Gastrocnemius medialis (tissue), 4 donors: ENCODE measurements at regions not wholly inside any gene's neighbourhood (a gene's known extent, or its start where the extent isn't known, plus 50 kb on each side); places are given as distances from the start of the nearest gene placed in this dataset.

Source experiments
- ATAC-seq, 2 donors: fragments of 150-250 bp; one replicate each; pipeline ENCODE4 v1.9.1; 2016
- DNase-seq, 2 donors: peaks; one replicate each; pipeline ENCODE4 v3.0.0-alpha.2; 2019
- H3K27ac ChIP-seq, 4 donors: fragments of 200-600 bp; sonication (generic); 1 replicate in 1 of 4; 2 replicates in 3 of 4; pipeline ENCODE4 v1.5.1; 2016 to 2018; ENCODE audit warnings: mild to moderate bottlenecking in 2 of 4, moderate library complexity in 1 of 4
- H3K27me3 ChIP-seq, 3 donors: fragments of 200-600 bp; sonication (generic) in 2 of 3; 1 replicate in 1 of 3; 2 replicates in 2 of 3; pipeline versions ENCODE4 v1.5.1 to v1.6.0; 2016 to 2019; ENCODE audit warnings: mild to moderate bottlenecking in 1 of 3, moderate library complexity in 1 of 3
- H3K36me3 ChIP-seq, 2 donors: fragments of 200-600 bp; sonication (generic) in 1 of 2; one replicate each; pipeline ENCODE4 v1.5.1; 2017 to 2018
- H3K4me1 ChIP-seq, 2 donors: fragments of 200-600 bp; sonication (generic) in 1 of 2; one replicate each; pipeline ENCODE4 v1.5.1; 2016 to 2017; ENCODE audit warnings: mild to moderate bottlenecking in 2 of 2
- H3K4me3 ChIP-seq, 4 donors: fragments of 200-600 bp; sonication (generic) in 3 of 4; 1 replicate in 1 of 4; 2 replicates in 3 of 4; pipeline ENCODE4 v1.5.1; 2016 to 2019; ENCODE audit warnings: mild to moderate bottlenecking in 2 of 4
- H3K9me3 ChIP-seq, 3 donors: fragments of 200-600 bp; sonication (generic) in 2 of 3; 1 replicate in 1 of 3; 2 replicates in 2 of 3; pipeline ENCODE4 v1.5.1; 2016 to 2019
- POLR2A ChIP-seq, 2 donors: fragments of 450-650 bp; IDR thresholded peaks; one replicate each; pipeline ENCODE4 v1.6.1; 2017; ENCODE audit warnings: antibody characterized with exemption in 2 of 2, mild to moderate bottlenecking in 2 of 2, moderate library complexity in 2 of 2
- in situ Hi-C, 4 donors: fragments of 200-750 bp; cut with MboI; loops; one replicate each; pipeline versions ENCODE4 v1.15.0 to v1.8.0; 2017; ENCODE audit warnings: low sequenced_read_pairs in 4 of 4
- intact Hi-C: fragments of 100-400 bp; cut with DNase I; formaldehyde crosslinking; loops from one replicate; pipeline ENCODE4 v1.15.1; 2023; ENCODE audit warnings: low total_unique reads
- TF ChIP-seq, protein P1 (sequence below), 5 experiments: fragments of 450-650 bp in 3 of 5; fragments of 200-600 bp in 2 of 5; sonication (generic) in 2 of 5; IDR thresholded peaks in 4 of 5; conservative IDR thresholded peaks in 1 of 5; 1 replicate in 4 of 5; 2 replicates in 1 of 5; pipeline ENCODE4 v1.5.1; 2016 to 2019; ENCODE audit warnings: antibody characterized with exemption in 5 of 5, mild to moderate bottlenecking in 3 of 5, moderate library complexity in 3 of 5

DNA sequence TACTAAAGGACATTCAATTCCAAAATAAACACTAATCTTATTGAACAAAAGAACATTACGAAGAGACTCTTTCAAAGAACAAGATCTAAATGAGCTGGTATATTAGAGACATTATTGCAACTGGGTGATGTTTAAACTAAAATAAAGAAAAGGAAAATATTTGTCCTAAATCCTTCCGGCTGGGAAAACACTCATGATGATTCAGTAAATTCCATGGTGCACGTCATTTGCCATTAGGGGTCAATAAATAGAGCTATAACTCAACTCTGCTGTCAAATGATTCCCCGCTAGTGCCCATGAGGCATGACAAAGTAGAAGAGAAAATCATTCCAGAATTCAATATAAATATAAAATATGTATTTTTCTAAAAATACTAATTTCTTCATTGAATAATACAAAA lies 565.5 kb upstream of the TUSC1 start:
- intact Hi-C loops: no loop called here

DNA sequence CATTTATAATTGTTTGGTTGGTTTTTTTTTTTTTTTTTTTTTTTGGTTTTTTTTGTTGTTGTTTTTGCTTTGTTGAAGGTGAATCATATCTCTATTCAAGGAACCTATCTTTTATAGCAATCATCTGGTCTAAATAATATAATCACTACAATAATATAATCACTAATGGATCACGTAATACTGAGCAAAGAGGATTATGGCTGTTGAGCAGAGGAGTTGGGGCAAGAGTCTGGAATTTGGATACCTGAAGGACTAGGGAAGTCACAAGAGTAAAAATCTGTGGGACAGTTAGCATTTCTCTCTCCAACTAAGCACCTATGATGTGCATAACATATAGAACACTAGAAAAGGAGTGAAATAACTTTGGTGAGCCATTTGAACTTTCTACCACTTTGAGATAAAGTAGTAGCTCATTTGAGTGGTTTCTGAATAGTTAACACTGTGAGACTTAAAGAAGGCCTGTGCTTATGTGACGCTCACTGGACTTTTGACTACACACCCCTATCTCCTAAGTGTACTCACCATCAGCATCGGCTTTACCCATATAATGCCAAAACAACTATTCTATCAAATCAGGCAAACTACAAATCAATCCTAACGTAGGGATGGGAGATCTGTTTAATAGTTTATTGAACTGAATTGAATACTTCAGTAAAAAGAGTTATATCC lies 564.9 kb upstream of the TUSC1 start:
- TF ChIP-seq, protein P1, sequence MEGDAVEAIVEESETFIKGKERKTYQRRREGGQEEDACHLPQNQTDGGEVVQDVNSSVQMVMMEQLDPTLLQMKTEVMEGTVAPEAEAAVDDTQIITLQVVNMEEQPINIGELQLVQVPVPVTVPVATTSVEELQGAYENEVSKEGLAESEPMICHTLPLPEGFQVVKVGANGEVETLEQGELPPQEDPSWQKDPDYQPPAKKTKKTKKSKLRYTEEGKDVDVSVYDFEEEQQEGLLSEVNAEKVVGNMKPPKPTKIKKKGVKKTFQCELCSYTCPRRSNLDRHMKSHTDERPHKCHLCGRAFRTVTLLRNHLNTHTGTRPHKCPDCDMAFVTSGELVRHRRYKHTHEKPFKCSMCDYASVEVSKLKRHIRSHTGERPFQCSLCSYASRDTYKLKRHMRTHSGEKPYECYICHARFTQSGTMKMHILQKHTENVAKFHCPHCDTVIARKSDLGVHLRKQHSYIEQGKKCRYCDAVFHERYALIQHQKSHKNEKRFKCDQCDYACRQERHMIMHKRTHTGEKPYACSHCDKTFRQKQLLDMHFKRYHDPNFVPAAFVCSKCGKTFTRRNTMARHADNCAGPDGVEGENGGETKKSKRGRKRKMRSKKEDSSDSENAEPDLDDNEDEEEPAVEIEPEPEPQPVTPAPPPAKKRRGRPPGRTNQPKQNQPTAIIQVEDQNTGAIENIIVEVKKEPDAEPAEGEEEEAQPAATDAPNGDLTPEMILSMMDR (IDR thresholded peaks at IDR 0.05 in 4 of 5, conservative IDR thresholded peaks at IDR 0.05 in 1 of 5): no peak
- TF ChIP-seq POLR2A (IDR thresholded peaks at IDR 0.05): no peak
- Histone ChIP-seq H3K4me1 (no peaks in the 10 kb centered on the region), H3K4me3 (no peak overlapping the region), H3K9me3 (no peaks in the 10 kb centered on the region), H3K36me3 (no peaks in the 10 kb centered on the region), H3K27ac (no peak overlapping the region), H3K27me3 (no peaks in the 10 kb centered on the region)
- ATAC-seq (no peak), DNase-seq (no peak)
- intact Hi-C loops: no loop called here
- in situ Hi-C loops: loop anchor here in 1 of 4 donors (25.0 kb wide), 1 partner anchor 106 kb away; no protein-coding TSS in a partner anchor

More for the DNA sequence above, 565.5 kb upstream of the TUSC1 start:
- Histone ChIP-seq H3K9me3 (no peaks in the 10 kb centered on the region), H3K36me3 (no peaks in the 10 kb centered on the region), H3K4me3 (no peak overlapping the region), H3K27ac (no peak overlapping the region), H3K27me3 (no peaks in the 10 kb centered on the region), H3K4me1 (no peaks in the 10 kb centered on the region)
- no peak for TF ChIP-seq POLR2A (IDR thresholded peaks at IDR 0.05)
- DNase-seq: no peak
- in situ Hi-C loops: loop anchor here in 1 of 4 donors (25.0 kb wide), 1 partner anchor 106 kb away; no protein-coding TSS in a partner anchor
- ATAC-seq: no peak

DNA sequence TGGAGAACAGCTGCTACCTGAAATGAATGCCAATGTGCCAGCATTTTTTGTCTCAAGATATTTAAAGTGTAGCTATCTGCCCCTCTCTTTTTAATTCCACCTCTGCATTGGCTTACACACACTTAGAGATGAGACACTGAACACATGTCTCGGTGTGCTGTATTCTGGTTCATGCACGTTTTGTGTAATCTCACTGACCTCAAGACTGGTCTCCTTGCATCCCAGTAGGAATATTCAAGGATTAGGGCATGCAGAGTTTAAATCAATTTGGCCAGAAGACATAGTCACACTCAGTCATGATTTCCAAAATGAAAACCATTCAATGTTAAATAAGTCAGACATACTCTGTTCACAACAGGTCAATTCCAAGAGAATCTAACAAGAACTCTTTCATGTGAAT lies 561.8 kb upstream of the TUSC1 start:
- no peak for ATAC-seq
- no peak for TF ChIP-seq POLR2A (IDR thresholded peaks at IDR 0.05)
- TF ChIP-seq, protein P1 (IDR thresholded peaks at IDR 0.05 in 4 of 5, conservative IDR thresholded peaks at IDR 0.05 in 1 of 5): no peak
- H3K36me3 ChIP-seq: no peaks in the 10 kb centered on the region
- no peak overlapping the region for H3K27ac ChIP-seq
- H3K4me1 ChIP-seq: no peaks in the 10 kb centered on the region
- no peak for DNase-seq
- no peaks in the 10 kb centered on the region for H3K9me3 ChIP-seq
- no peaks in the 10 kb centered on the region for H3K27me3 ChIP-seq
- in situ Hi-C loops (loop anchor here in 1 of 4 donors (25.0 kb wide), 1 partner anchor 103 kb away; no protein-coding TSS in a partner anchor), intact Hi-C loops (no loop called here)
- no peak overlapping the region for H3K4me3 ChIP-seq

DNA sequence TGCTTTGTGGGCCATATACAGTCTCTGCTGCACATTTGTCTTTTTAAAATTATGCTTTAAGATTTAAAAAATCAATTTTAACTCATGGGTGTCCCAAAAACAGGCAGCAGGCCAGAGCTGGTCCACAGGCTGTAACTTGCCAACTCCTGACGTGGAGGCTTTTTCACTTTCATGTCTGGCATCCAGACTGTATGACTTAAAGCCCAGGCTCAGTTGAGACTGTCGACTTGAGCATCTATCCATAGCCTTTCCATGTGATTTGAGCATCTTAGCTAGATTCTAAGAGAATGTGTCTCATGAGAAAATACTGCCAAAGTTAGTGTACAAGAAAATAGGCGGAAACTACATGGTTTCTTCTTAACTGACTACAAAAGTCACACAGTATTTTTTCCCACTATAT lies 559.0 kb upstream of the TUSC1 start:
- in situ Hi-C loops (loop anchor here in 1 of 4 donors (25.0 kb wide), 1 partner anchor 100 kb away; no protein-coding TSS in a partner anchor), intact Hi-C loops (no loop called here)
- no peaks in the 10 kb centered on the region for H3K36me3 ChIP-seq
- no peaks in the 10 kb centered on the region for H3K4me1 ChIP-seq
- H3K9me3 ChIP-seq: no peaks in the 10 kb centered on the region
- H3K27ac ChIP-seq: no peak overlapping the region
- no peaks in the 10 kb centered on the region for H3K27me3 ChIP-seq
- DNase-seq: no peak
- no peak for TF ChIP-seq POLR2A (IDR thresholded peaks at IDR 0.05)
- TF ChIP-seq, protein P1 (IDR thresholded peaks at IDR 0.05 in 4 of 5, conservative IDR thresholded peaks at IDR 0.05 in 1 of 5): no peak
- H3K4me3 ChIP-seq: no peak overlapping the region
- no peak for ATAC-seq

DNA sequence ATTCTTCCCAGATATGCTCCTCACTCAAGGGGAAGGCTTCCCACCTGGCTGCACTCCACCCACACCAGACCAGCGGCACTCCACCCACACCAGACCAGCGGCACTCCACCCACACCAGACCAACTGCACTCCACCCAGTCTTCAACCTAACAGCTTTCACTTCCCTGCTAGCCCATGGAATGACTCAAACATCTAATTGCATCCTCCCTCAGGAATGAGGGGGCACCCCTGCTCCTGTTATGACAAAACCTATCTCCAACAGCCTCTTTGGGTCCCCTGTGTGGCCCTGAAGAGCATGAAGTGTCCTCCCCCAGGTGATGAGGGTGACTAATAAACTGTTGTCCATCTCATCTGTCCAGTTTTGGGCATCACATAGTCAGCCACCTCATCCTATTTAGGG lies 556.6 kb upstream of the TUSC1 start:
- H3K4me3 ChIP-seq: no peak overlapping the region
- TF ChIP-seq, protein P1 (IDR thresholded peaks at IDR 0.05 in 4 of 5, conservative IDR thresholded peaks at IDR 0.05 in 1 of 5): no peak
- no peak for TF ChIP-seq POLR2A (IDR thresholded peaks at IDR 0.05)
- intact Hi-C loops (no loop called here), in situ Hi-C loops (loop anchor here in 1 of 4 donors (25.0 kb wide), 1 partner anchor 98 kb away; no protein-coding TSS in a partner anchor)
- H3K27ac ChIP-seq: no peak overlapping the region
- DNase-seq (no peak), ATAC-seq (no peak)
- no peaks in the 10 kb centered on the region for H3K4me1 ChIP-seq
- H3K27me3 ChIP-seq: no peaks in the 10 kb centered on the region
- no peaks in the 10 kb centered on the region for H3K9me3 ChIP-seq
- H3K36me3 ChIP-seq: no peaks in the 10 kb centered on the region
